Keratinocyte (primary cell): ENCODE measurements at regions not wholly inside any gene's neighbourhood (a gene's known extent, or its start where the extent isn't known, plus 50 kb on each side); places are given as distances from the start of the nearest gene placed in this dataset.

Experiments used
- DNase-seq: peaks from one replicate; pipeline ENCODE4 v3.0.0-alpha.2; 2011; ENCODE audit warnings: low read depth, missing footprints, low spot score
- FAIRE-seq: peaks from 2 replicates; lab custom pipeline; 2011; peaks lifted over from hg19 to GRCh38; lab: Jason Lieb, UNC
- H2AFZ ChIP-seq: 2 replicates; pipeline ENCODE4 v1.6.0; 2012; ENCODE audit warnings: low read length, control low read depth, inconsistent platforms; ENCODE audit not compliant: control insufficient read depth
- H3K27ac ChIP-seq: 2 replicates; pipeline ENCODE4 v1.5.1; 2011; ENCODE audit warnings: low read length; ENCODE audit not compliant: control insufficient read depth, insufficient read depth
- H3K27me3 ChIP-seq: 3 replicates; pipeline ENCODE4 v1.6.0; 2011; ENCODE audit warnings: low read length; ENCODE audit not compliant: control insufficient read depth, insufficient read depth; ENCODE audit errors: extremely low read depth
- H3K36me3 ChIP-seq, 2 experiments: 2 replicates in 1 of 2; 3 replicates in 1 of 2; pipeline ENCODE4 v1.5.1; 2011; ENCODE audit warnings: low read length in 2 of 2, mild to moderate bottlenecking in 1 of 2; ENCODE audit not compliant: control insufficient read depth in 2 of 2, insufficient read depth in 2 of 2; ENCODE audit errors: extremely low read depth in 1 of 2
- H3K4me1 ChIP-seq: 3 replicates; pipeline ENCODE4 v1.5.1; 2011; ENCODE audit warnings: low read length; ENCODE audit not compliant: control insufficient read depth, insufficient read depth; ENCODE audit errors: extremely low read depth
- H3K4me2 ChIP-seq: 3 replicates; pipeline ENCODE4 v1.6.0; 2011; ENCODE audit warnings: low read depth, low read length; ENCODE audit not compliant: control insufficient read depth, insufficient read depth; ENCODE audit errors: extremely low read depth
- H3K4me3 ChIP-seq, 3 experiments: fragments of 200-600 bp in 1 of 3; sonication (generic) in 1 of 3; 2 replicates in 2 of 3; 3 replicates in 1 of 3; pipeline ENCODE4 v1.5.1; 2011 to 2016; ENCODE audit warnings: low read length in 3 of 3, mild to moderate bottlenecking in 3 of 3, control low read depth in 2 of 3, inconsistent platforms in 1 of 3, low read depth in 1 of 3, mixed read lengths in 1 of 3, mixed run types in 1 of 3, moderate library complexity in 1 of 3; ENCODE audit not compliant: control insufficient read depth in 2 of 3, insufficient read depth in 2 of 3; ENCODE audit errors: extremely low read depth in 1 of 3
- H3K79me2 ChIP-seq: 2 replicates; pipeline ENCODE4 v1.6.0; 2012; ENCODE audit warnings: low read length; ENCODE audit not compliant: control insufficient read depth, insufficient read depth
- H3K9ac ChIP-seq: 3 replicates; pipeline ENCODE4 v1.6.0; 2011; ENCODE audit warnings: low read length; ENCODE audit not compliant: control insufficient read depth, insufficient read depth; ENCODE audit errors: extremely low read depth
- H3K9me1 ChIP-seq: 3 replicates; pipeline ENCODE4 v1.6.0; 2011; ENCODE audit warnings: low read length; ENCODE audit not compliant: control insufficient read depth, insufficient read depth; ENCODE audit errors: extremely low read depth
- H3K9me3 ChIP-seq: 2 replicates; pipeline ENCODE4 v1.5.1; 2012; ENCODE audit warnings: low read depth, low read length; ENCODE audit not compliant: control insufficient read depth
- H4K20me1 ChIP-seq: 3 replicates; pipeline ENCODE4 v1.6.0; 2011; ENCODE audit warnings: low read length; ENCODE audit not compliant: control insufficient read depth, insufficient read depth; ENCODE audit errors: extremely low read depth
- CTCF ChIP-seq, 3 experiments: IDR thresholded peaks in 1 of 3; conservative IDR thresholded peaks in 1 of 3; optimal IDR thresholded peaks in 1 of 3; 2 replicates in 2 of 3; 3 replicates in 1 of 3; pipeline versions ENCODE3 to v1.5.1; 2011; ENCODE audit warnings: low read length in 3 of 3, mild to moderate bottlenecking in 3 of 3, moderate library complexity in 2 of 3, control low read depth in 1 of 3, inconsistent platforms in 1 of 3; ENCODE audit not compliant: insufficient read depth in 2 of 3; ENCODE audit errors: extremely low read depth in 1 of 3
- EZH2 ChIP-seq: IDR thresholded peaks from one replicate; pipeline ENCODE4 v1.6.1; 2012; ENCODE audit warnings: inconsistent platforms, mild to moderate bottlenecking, low read length, moderate library complexity
- dilution Hi-C: fragments of 300-500 bp; cut with MboI; formaldehyde crosslinking; loops from one replicate; pipeline ENCODE4 v1.7.0; 2020; ENCODE audit warnings: low sequenced_read_pairs; ENCODE audit not compliant: extremely low pct_ligation_motif_present

GRCh38 chr13:105329359-105329758 lies 1206.1 kb downstream of the EFNB2 start:
- H3K4me2 ChIP-seq = no peak overlapping the region
- H3K27ac ChIP-seq = no peak overlapping the region
- DNase-seq = no peak
- no peak overlapping the region for H3K9ac ChIP-seq
- FAIRE-seq = no peak
- TF ChIP-seq EZH2 (no peak), CTCF (optimal IDR thresholded peaks at IDR 0.05 in 1 of 3, IDR thresholded peaks at IDR 0.05 in 1 of 3, conservative IDR thresholded peaks at IDR 0.05 in 1 of 3; ENCODE audit: extremely low read depth in 1 of 3, insufficient read depth in 2 of 3, low read length in 3 of 3) (no peak)
- no peaks in the 10 kb centered on the region for H3K4me1 ChIP-seq
- no peaks in the 10 kb centered on the region for H3K79me2 ChIP-seq
- no peaks in the 10 kb centered on the region for H4K20me1 ChIP-seq
- no peaks in the 10 kb centered on the region for H3K36me3 ChIP-seq
- no peak overlapping the region for H2AFZ ChIP-seq
- dilution Hi-C loops = no loop called here
- H3K4me3 ChIP-seq = no peak overlapping the region
- H3K27me3 ChIP-seq = no peaks in the 10 kb centered on the region
- H3K9me3 ChIP-seq = no peaks in the 10 kb centered on the region
- no peaks in the 10 kb centered on the region for H3K9me1 ChIP-seq

- Histone ChIP-seq H3K9ac (no peak overlapping the region), H4K20me1 (no peaks in the 10 kb centered on the region), H3K4me2 (no peak overlapping the region), H3K36me3 (no peaks in the 10 kb centered on the region), H3K27ac (no peak overlapping the region), H3K4me1 (no peaks in the 10 kb centered on the region), H3K4me3 (no peak overlapping the region), H3K9me3 (no peaks in the 10 kb centered on the region), H2AFZ (no peak overlapping the region), H3K27me3 (no peaks in the 10 kb centered on the region), H3K9me1 (no peaks in the 10 kb centered on the region), H3K79me2 (no peaks in the 10 kb centered on the region)
- FAIRE-seq (no peak), DNase-seq (no peak)
- dilution Hi-C loops = no loop called here
- TF ChIP-seq CTCF (optimal IDR thresholded peaks at IDR 0.05 in 1 of 3, IDR thresholded peaks at IDR 0.05 in 1 of 3, conservative IDR thresholded peaks at IDR 0.05 in 1 of 3; ENCODE audit: extremely low read depth in 1 of 3, insufficient read depth in 2 of 3, low read length in 3 of 3) (no peak), EZH2 (no peak)
Observed at GRCh38 chr13:105328212-105328611, 1207.2 kb downstream of the EFNB2 start.
